Parathyroid adenoma (tissue), 2 donors: ENCODE measurements at regions not wholly inside any gene's neighbourhood (a gene's known extent, or its start where the extent isn't known, plus 50 kb on each side); places are given as distances from the start of the nearest gene placed in this dataset.

Source experiments
- H2AFZ ChIP-seq: fragments of 300-600 bp; sonication (generic); one replicate; pipeline ENCODE4 v1.7.0; 2017; ENCODE audit warnings: antibody characterized with exemption, mild to moderate bottlenecking
- H3K27ac ChIP-seq: fragments of 300-600 bp; sonication (generic); one replicate; pipeline ENCODE4 v1.7.0; 2017
- H3K27me3 ChIP-seq: fragments of 300-600 bp; sonication (generic); one replicate; pipeline ENCODE4 v1.7.0; 2017; ENCODE audit warnings: low read length; ENCODE audit not compliant: control insufficient read depth, insufficient read depth
- H3K36me3 ChIP-seq: fragments of 300-600 bp; sonication (generic); one replicate; pipeline ENCODE4 v1.7.0; 2017; ENCODE audit warnings: low read length; ENCODE audit not compliant: control insufficient read depth, insufficient read depth
- H3K4me1 ChIP-seq: fragments of 300-600 bp; sonication (generic); one replicate; pipeline ENCODE4 v1.7.0; 2017; ENCODE audit warnings: control low read depth
- H3K4me2 ChIP-seq: fragments of 300-600 bp; sonication (generic); one replicate; pipeline ENCODE4 v1.7.0; 2017; ENCODE audit warnings: low read length
- H3K4me3 ChIP-seq: fragments of 300-600 bp; sonication (generic); one replicate; pipeline ENCODE4 v1.7.0; 2017; ENCODE audit warnings: low read depth, low read length
- H3K79me2 ChIP-seq: fragments of 300-600 bp; sonication (generic); one replicate; pipeline ENCODE4 v1.7.0; 2017; ENCODE audit warnings: control low read depth
- H3K9ac ChIP-seq: fragments of 300-600 bp; sonication (generic); one replicate; pipeline ENCODE4 v1.7.0; 2017; ENCODE audit warnings: mild to moderate bottlenecking
- H3K9me3 ChIP-seq: fragments of 300-600 bp; sonication (generic); one replicate; pipeline ENCODE4 v1.7.0; 2017; ENCODE audit warnings: low read length; ENCODE audit not compliant: control insufficient read depth
- CTCF ChIP-seq: fragments of 300-600 bp; sonication (generic); IDR thresholded peaks from one replicate; pipeline ENCODE4 v1.7.0; 2017; ENCODE audit warnings: antibody characterized with exemption, mild to moderate bottlenecking
- donor health status: primary hyperparathyroidism.

- H3K9me3 ChIP-seq = no peaks in the 10 kb centered on the region
- no peak overlapping the region for H2AFZ ChIP-seq
- no peaks in the 10 kb centered on the region for H3K4me1 ChIP-seq
- H3K27me3 ChIP-seq = no peaks in the 10 kb centered on the region
- H3K4me3 ChIP-seq = no peak overlapping the region
- TF ChIP-seq CTCF = no peak
- no peak overlapping the region for H3K4me2 ChIP-seq
- H3K36me3 ChIP-seq = no peaks in the 10 kb centered on the region
- no peaks in the 10 kb centered on the region for H3K79me2 ChIP-seq
- H3K9ac ChIP-seq = no peak overlapping the region
- no peak overlapping the region for H3K27ac ChIP-seq
Observed at GRCh38 chr5:155514105-155514563, 500.6 kb downstream of the KIF4B start.

DNA sequence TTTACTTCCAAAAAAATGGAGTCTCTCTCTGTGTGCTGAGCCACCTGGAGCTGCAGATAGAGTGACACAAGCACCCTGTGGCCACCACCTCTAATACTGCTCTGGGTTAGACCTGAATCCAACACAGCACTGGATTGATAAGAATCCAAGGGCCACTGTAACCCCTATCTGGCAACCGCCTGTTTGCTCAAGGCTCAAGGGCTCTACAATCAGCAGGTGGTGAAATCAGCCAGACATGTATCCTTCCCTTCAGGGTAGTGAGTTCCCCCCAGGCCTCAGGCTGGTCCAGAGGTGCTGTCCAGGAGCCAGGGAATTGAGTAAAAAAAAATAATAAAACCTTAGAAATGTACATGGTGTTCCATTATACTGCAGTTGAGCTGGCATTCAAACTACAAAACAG, 509.0 kb downstream of the KIF4B start:
- no peak overlapping the region for H3K4me3 ChIP-seq
- no peaks in the 10 kb centered on the region for H3K9me3 ChIP-seq
- no peak overlapping the region for H3K4me2 ChIP-seq
- no peaks in the 10 kb centered on the region for H3K79me2 ChIP-seq
- H3K4me1 ChIP-seq = no peaks in the 10 kb centered on the region
- H3K27me3 ChIP-seq = no peaks in the 10 kb centered on the region
- no peak overlapping the region for H2AFZ ChIP-seq
- no peak overlapping the region for H3K9ac ChIP-seq
- H3K36me3 ChIP-seq = no peaks in the 10 kb centered on the region
- TF ChIP-seq CTCF = no peak
- no peak overlapping the region for H3K27ac ChIP-seq

- H3K9me3 ChIP-seq = no peaks in the 10 kb centered on the region
- H3K9ac ChIP-seq = no peak overlapping the region
- no peak for TF ChIP-seq CTCF
- no peaks in the 10 kb centered on the region for H3K4me1 ChIP-seq
- no peak overlapping the region for H3K4me3 ChIP-seq
- H3K27me3 ChIP-seq = no peaks in the 10 kb centered on the region
- no peak overlapping the region for H3K27ac ChIP-seq
- H3K36me3 ChIP-seq = no peaks in the 10 kb centered on the region
- no peak overlapping the region for H2AFZ ChIP-seq
- no peak overlapping the region for H3K4me2 ChIP-seq
- H3K79me2 ChIP-seq = no peaks in the 10 kb centered on the region
Observed at GRCh38 chr5:155529362-155529761, 515.8 kb downstream of the KIF4B start.

DNA sequence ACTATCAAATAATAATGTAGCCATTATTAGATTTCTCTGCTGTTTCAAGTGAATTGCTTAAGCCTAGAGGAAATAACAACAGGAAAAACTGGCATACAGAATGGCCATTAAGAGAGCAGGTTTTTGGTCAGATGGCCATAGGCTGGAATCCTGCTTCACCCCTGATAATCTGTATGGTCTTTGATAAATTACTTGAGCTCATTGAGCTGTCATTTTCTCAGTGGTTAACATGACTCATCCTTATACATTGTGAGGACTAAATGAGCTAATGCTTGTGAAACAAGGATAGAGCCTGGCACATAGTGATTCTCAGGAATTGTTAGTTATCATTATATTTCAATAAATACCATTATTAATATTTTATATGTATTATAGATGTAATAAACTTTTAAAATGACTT, 516.5 kb downstream of the KIF4B start:
- no peak overlapping the region for H3K4me2 ChIP-seq
- H3K9me3 ChIP-seq = no peaks in the 10 kb centered on the region
- no peak overlapping the region for H3K27ac ChIP-seq
- H3K4me1 ChIP-seq = no peaks in the 10 kb centered on the region
- no peak overlapping the region for H3K9ac ChIP-seq
- no peak overlapping the region for H2AFZ ChIP-seq
- TF ChIP-seq CTCF = no peak
- no peaks in the 10 kb centered on the region for H3K27me3 ChIP-seq
- H3K36me3 ChIP-seq = no peaks in the 10 kb centered on the region
- no peak overlapping the region for H3K4me3 ChIP-seq
- no peaks in the 10 kb centered on the region for H3K79me2 ChIP-seq

DNA sequence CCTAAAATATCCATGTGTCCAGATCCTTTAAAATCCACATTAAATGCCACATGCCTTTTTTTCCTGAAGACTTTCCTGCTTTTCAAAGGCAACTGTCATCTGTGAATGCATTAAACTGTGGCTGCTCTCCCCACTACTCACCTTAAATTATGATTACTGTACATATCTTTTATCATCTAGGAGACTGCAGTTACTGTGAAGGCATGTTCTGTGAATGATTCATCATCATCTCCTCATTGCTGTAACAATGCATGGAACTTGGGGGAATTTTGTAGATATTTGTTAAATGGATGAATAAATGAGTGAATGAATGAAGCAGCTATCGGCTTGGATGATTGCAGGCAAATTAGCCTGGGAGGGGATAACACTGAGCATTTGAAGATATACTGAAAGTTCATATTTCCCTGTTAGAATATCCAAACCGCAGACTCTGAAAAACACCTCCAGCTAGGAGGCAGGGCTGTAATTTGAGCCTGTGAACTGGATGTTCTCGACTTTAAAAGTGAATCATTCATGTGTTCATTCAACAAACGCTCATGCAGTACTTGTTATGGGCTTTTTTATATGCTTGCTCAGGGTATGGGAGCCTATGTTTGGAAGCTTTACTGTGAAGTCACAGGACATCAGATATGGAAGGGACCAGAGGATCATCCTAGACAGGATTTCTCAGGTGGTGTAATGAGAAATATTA, 519.2 kb downstream of the KIF4B start:
- Histone ChIP-seq H3K36me3 (no peaks in the 10 kb centered on the region), H3K4me1 (no peaks in the 10 kb centered on the region), H3K9me3 (no peaks in the 10 kb centered on the region), H3K9ac (no peak overlapping the region), H3K79me2 (no peaks in the 10 kb centered on the region), H3K27me3 (no peaks in the 10 kb centered on the region), H3K27ac (no peak overlapping the region), H2AFZ (no peak overlapping the region), H3K4me2 (no peak overlapping the region), H3K4me3 (no peak overlapping the region)
- TF ChIP-seq CTCF = no peak
